HCT116 (cell line): ENCODE measurements at regions not wholly inside any gene's neighbourhood (a gene's known extent, or its start where the extent isn't known, plus 50 kb on each side); places are given as distances from the start of the nearest gene placed in this dataset.

Experiments
- ATAC-seq: fragments of 200-7000 bp; cut with Tn5 transposase; 2 replicates; pipeline ENCODE4 v1.9.1; 2020; ENCODE audit warnings: mild to moderate bottlenecking, moderate library complexity
- BruUV-seq: library from RNA; stranded (reverse); fragments of 400-500 nt; replicated peaks from 2 replicates; lab custom pipeline; 2021; lab: Mats Ljungman, UMichigan
- CTCF ChIA-PET: fragments of 300-600 bp; sonication (Branson Sonifier 250); formaldehyde crosslinking; loops from one replicate; lab custom pipeline; 2021; ENCODE audit warnings: antibody characterized with exemption; lab: Charles Lee
- POLR2A ChIA-PET: fragments of 300-600, 350-600 bp; sonication (Branson Sonifier 250); formaldehyde crosslinking; loops from one replicate; lab custom pipeline; 2021; ENCODE audit warnings: antibody characterized with exemption; lab: Charles Lee
- RAD21 ChIA-PET, 2 experiments: fragments of 300-600 bp; sonication (Branson Sonifier 250); formaldehyde crosslinking; loops; one replicate each; lab custom pipeline; 2023; ENCODE audit warnings: low total read pairs in 2 of 2; ENCODE audit not compliant: uncharacterized antibody in 2 of 2, unreplicated experiment in 2 of 2, low non-redundant PET in 1 of 2; lab: Charles Lee
- DNase-seq: peaks from one replicate; pipeline ENCODE4 v3.0.0-alpha.2; 2010; ENCODE audit warnings: low read depth, low spot score
- H2AFZ ChIP-seq: fragments of 200-600 bp; shearing (Covaris generic), sonication (generic); 2 replicates; pipeline ENCODE4 v1.6.1; 2017; ENCODE audit warnings: low read depth, mixed run types, mixed read lengths, antibody characterized with exemption, low read length; ENCODE audit not compliant: poor library complexity, severe bottlenecking
- H3K27ac ChIP-seq: 2 replicates; pipeline ENCODE4 v1.5.1; 2012; ENCODE audit warnings: low read depth, low read length
- H3K27me3 ChIP-seq: fragments of 200-600 bp; sonication (generic); 2 replicates; pipeline ENCODE4 v1.6.1; 2016; ENCODE audit warnings: mixed run types, low read length, mixed read lengths; ENCODE audit not compliant: insufficient read depth
- H3K36me3 ChIP-seq, 2 experiments: fragments of 200-500 bp in 1 of 2; fragments of 200-600 bp in 1 of 2; sonication (Bioruptor generic) in 1 of 2; sonication (generic) in 1 of 2; 2 replicates each; pipeline versions ENCODE4 v1.5.1 to v1.6.1; 2014 to 2016; ENCODE audit warnings: low read length in 2 of 2, inconsistent platforms in 1 of 2, mixed read lengths in 1 of 2, mixed run types in 1 of 2; ENCODE audit not compliant: insufficient read depth in 2 of 2, control insufficient read depth in 1 of 2
- H3K4me1 ChIP-seq, 2 experiments: fragments of 200-600 bp in 1 of 2; sonication (generic) in 1 of 2; 2 replicates each; pipeline versions ENCODE4 v1.5.1 to v1.6.1; 2012 to 2017; ENCODE audit warnings: low read length in 2 of 2, inconsistent platforms in 1 of 2, mild to moderate bottlenecking in 1 of 2, mixed read lengths in 1 of 2, mixed run types in 1 of 2, moderate library complexity in 1 of 2; ENCODE audit not compliant: insufficient read depth in 2 of 2, control insufficient read depth in 1 of 2
- H3K4me2 ChIP-seq: fragments of 200-600 bp; sonication (generic); 2 replicates; pipeline ENCODE4 v1.6.1; 2017; ENCODE audit warnings: mixed run types, low read length, mixed read lengths
- H3K4me3 ChIP-seq, 2 experiments: fragments of 200-600 bp in 1 of 2; sonication (generic) in 1 of 2; replicated peaks in 1 of 2; 2 replicates each; pipeline ENCODE4 v1.5.1; 2011 to 2016; ENCODE audit warnings: low read length in 2 of 2, control low read depth in 1 of 2, low read depth in 1 of 2, mild to moderate bottlenecking in 1 of 2, mixed read lengths in 1 of 2, mixed run types in 1 of 2
- H3K79me2 ChIP-seq: fragments of 200-600 bp; sonication (generic); 2 replicates; pipeline ENCODE4 v1.6.1; 2017; ENCODE audit warnings: mild to moderate bottlenecking, mixed run types, low read length, moderate library complexity, mixed read lengths; ENCODE audit not compliant: insufficient read depth
- H3K9ac ChIP-seq: fragments of 200-600 bp; sonication (generic); 2 replicates; pipeline ENCODE4 v1.6.1; 2016; ENCODE audit warnings: low read length, mixed read lengths
- H3K9me2 ChIP-seq: fragments of 200-600 bp; sonication (generic), shearing (Covaris generic); 2 replicates; pipeline ENCODE4 v1.6.1; 2017; ENCODE audit warnings: mixed run types, mild to moderate bottlenecking, moderate library complexity; ENCODE audit not compliant: insufficient read depth
- H3K9me3 ChIP-seq, 2 experiments: fragments of 200-500 bp in 1 of 2; fragments of 200-600 bp in 1 of 2; sonication (Bioruptor generic) in 1 of 2; sonication (generic) in 1 of 2; 2 replicates each; pipeline ENCODE4 v1.6.1; 2014 to 2017; ENCODE audit warnings: low read length in 2 of 2, mixed read lengths in 2 of 2, inconsistent platforms in 1 of 2, low read depth in 1 of 2, mild to moderate bottlenecking in 1 of 2, mixed run types in 1 of 2, moderate library complexity in 1 of 2; ENCODE audit not compliant: control insufficient read depth in 1 of 2, insufficient read depth in 1 of 2
- H4K20me1 ChIP-seq: fragments of 200-600 bp; sonication (generic), shearing (Covaris generic); 2 replicates; pipeline ENCODE4 v1.6.1; 2017; ENCODE audit warnings: mixed run types, mild to moderate bottlenecking, moderate library complexity; ENCODE audit not compliant: insufficient read depth
- CBX3 ChIP-seq: IDR thresholded peaks from 2 replicates; pipeline ENCODE4 v1.6.1; 2012; ENCODE audit warnings: low read depth
- CEBPB ChIP-seq: IDR thresholded peaks from 2 replicates; pipeline ENCODE4 v1.6.1; 2012; ENCODE audit warnings: low read depth
- EGR1 ChIP-seq: IDR thresholded peaks from 2 replicates; pipeline ENCODE4 v1.6.1; 2012; ENCODE audit warnings: low read depth
- ELF1 ChIP-seq: IDR thresholded peaks from 2 replicates; pipeline ENCODE4 v1.6.1; 2012; ENCODE audit warnings: low read depth, borderline replicate concordance
- EZH2 ChIP-seq: fragments of 200-600 bp; sonication (generic); IDR thresholded peaks from 2 replicates; pipeline ENCODE4 v1.6.1; 2017; ENCODE audit warnings: antibody characterized with exemption, mixed run types
- EZH2phosphoT487 ChIP-seq: fragments of 200-600 bp; IDR thresholded peaks from 2 replicates; pipeline ENCODE4 v1.6.1; 2018; ENCODE audit warnings: antibody characterized with exemption, borderline replicate concordance
- FOSL1 ChIP-seq: IDR thresholded peaks from 2 replicates; pipeline ENCODE4 v1.6.1; 2012; ENCODE audit warnings: low read depth
- JUND ChIP-seq: IDR thresholded peaks from 2 replicates; pipeline ENCODE4 v1.6.1; 2012
- POLR2AphosphoS5 ChIP-seq: IDR thresholded peaks from 2 replicates; pipeline ENCODE4 v1.6.1; 2011; ENCODE audit warnings: mild to moderate bottlenecking, low read depth, low read length, moderate library complexity
- SRF ChIP-seq: IDR thresholded peaks from 2 replicates; pipeline ENCODE4 v1.6.1; 2012; ENCODE audit warnings: low read depth
- intact Hi-C: fragments of 100-400 bp; cut with micrococcal nuclease; formaldehyde crosslinking; loops from 2 replicates; pipeline ENCODE4 v1.10.0; 2022
- TF ChIP-seq, protein P1 (sequence below), 3 experiments: fragments of 200-600 bp in 1 of 3; sonication (generic) in 1 of 3; IDR thresholded peaks in 2 of 3; conservative IDR thresholded peaks in 1 of 3; 2 replicates each; pipeline ENCODE4 v1.5.1; 2012 to 2017; ENCODE audit warnings: low read depth in 2 of 3, low read length in 2 of 3, antibody characterized with exemption in 1 of 3, borderline replicate concordance in 1 of 3, control low read depth in 1 of 3, mild to moderate bottlenecking in 1 of 3, mixed read lengths in 1 of 3, mixed run types in 1 of 3, moderate library complexity in 1 of 3; ENCODE audit not compliant: insufficient read depth in 1 of 3
- TF ChIP-seq, protein P2 (sequence below): IDR thresholded peaks from 2 replicates; pipeline ENCODE4 v1.6.1; 2012; ENCODE audit warnings: low read depth
- TF ChIP-seq, protein P3 (sequence below): IDR thresholded peaks from 2 replicates; pipeline ENCODE4 v1.6.1; 2012
- TF ChIP-seq, protein P4 (sequence below): IDR thresholded peaks from 2 replicates; pipeline ENCODE4 v1.6.1; 2012

DNA sequence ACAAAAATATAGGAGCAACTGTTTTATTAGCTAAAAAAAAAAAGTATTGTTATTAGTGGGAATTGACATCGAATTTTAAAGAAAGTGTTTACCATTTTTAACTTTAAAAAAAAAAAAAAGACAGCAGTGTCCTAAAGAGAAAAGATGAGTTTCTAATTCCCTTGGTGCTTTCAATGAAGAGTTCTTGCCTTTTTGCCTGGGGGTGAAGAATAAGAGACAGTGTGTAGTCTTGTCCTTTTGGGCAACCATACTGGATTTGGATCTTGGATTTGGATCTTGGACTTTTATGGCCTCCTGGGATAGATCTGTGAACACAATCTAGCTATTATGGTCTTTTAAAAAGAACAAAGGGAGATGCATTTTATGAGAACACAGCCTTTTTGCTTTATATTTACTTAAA lies 60.2 kb upstream of the GLS start:
- Histone ChIP-seq H3K4me1 (no peaks in the 10 kb centered on the region), H3K4me2 (no peak overlapping the region), H3K9me2 (no peaks in the 10 kb centered on the region), H3K9ac (no peak overlapping the region), H2AFZ (no peak overlapping the region), H3K9me3 (no peaks in the 10 kb centered on the region), H3K27me3 (no peaks in the 10 kb centered on the region), H3K27ac (no peak overlapping the region), H3K79me2 (no peaks in the 10 kb centered on the region), H3K36me3 (no peaks in the 10 kb centered on the region), H3K4me3 (no peak overlapping the region), H4K20me1 (no peaks in the 10 kb centered on the region)
- ChIA-PET POLR2A (no interaction called here), RAD21 (no interaction called here), CTCF (no interaction called here)
- TF ChIP-seq CEBPB (no peak), SRF (no peak), CBX3 (no peak), ELF1 (no peak), JUND (no peak), EZH2phosphoT487 (no peak), EGR1 (no peak), FOSL1 (no peak), EZH2 (no peak), POLR2AphosphoS5 (no peak)
- TF ChIP-seq, protein P1, sequence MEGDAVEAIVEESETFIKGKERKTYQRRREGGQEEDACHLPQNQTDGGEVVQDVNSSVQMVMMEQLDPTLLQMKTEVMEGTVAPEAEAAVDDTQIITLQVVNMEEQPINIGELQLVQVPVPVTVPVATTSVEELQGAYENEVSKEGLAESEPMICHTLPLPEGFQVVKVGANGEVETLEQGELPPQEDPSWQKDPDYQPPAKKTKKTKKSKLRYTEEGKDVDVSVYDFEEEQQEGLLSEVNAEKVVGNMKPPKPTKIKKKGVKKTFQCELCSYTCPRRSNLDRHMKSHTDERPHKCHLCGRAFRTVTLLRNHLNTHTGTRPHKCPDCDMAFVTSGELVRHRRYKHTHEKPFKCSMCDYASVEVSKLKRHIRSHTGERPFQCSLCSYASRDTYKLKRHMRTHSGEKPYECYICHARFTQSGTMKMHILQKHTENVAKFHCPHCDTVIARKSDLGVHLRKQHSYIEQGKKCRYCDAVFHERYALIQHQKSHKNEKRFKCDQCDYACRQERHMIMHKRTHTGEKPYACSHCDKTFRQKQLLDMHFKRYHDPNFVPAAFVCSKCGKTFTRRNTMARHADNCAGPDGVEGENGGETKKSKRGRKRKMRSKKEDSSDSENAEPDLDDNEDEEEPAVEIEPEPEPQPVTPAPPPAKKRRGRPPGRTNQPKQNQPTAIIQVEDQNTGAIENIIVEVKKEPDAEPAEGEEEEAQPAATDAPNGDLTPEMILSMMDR (IDR thresholded peaks at IDR 0.05 in 2 of 3, conservative IDR thresholded peaks at IDR 0.05 in 1 of 3; ENCODE audit: borderline replicate concordance in 1 of 3, insufficient read depth in 1 of 3, low read depth in 2 of 3, low read length in 2 of 3) = no peak
- TF ChIP-seq, protein P2, sequence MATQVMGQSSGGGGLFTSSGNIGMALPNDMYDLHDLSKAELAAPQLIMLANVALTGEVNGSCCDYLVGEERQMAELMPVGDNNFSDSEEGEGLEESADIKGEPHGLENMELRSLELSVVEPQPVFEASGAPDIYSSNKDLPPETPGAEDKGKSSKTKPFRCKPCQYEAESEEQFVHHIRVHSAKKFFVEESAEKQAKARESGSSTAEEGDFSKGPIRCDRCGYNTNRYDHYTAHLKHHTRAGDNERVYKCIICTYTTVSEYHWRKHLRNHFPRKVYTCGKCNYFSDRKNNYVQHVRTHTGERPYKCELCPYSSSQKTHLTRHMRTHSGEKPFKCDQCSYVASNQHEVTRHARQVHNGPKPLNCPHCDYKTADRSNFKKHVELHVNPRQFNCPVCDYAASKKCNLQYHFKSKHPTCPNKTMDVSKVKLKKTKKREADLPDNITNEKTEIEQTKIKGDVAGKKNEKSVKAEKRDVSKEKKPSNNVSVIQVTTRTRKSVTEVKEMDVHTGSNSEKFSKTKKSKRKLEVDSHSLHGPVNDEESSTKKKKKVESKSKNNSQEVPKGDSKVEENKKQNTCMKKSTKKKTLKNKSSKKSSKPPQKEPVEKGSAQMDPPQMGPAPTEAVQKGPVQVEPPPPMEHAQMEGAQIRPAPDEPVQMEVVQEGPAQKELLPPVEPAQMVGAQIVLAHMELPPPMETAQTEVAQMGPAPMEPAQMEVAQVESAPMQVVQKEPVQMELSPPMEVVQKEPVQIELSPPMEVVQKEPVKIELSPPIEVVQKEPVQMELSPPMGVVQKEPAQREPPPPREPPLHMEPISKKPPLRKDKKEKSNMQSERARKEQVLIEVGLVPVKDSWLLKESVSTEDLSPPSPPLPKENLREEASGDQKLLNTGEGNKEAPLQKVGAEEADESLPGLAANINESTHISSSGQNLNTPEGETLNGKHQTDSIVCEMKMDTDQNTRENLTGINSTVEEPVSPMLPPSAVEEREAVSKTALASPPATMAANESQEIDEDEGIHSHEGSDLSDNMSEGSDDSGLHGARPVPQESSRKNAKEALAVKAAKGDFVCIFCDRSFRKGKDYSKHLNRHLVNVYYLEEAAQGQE = no peak
- TF ChIP-seq, protein P3, sequence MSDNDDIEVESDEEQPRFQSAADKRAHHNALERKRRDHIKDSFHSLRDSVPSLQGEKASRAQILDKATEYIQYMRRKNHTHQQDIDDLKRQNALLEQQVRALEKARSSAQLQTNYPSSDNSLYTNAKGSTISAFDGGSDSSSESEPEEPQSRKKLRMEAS = no peak
- TF ChIP-seq, protein P4, sequence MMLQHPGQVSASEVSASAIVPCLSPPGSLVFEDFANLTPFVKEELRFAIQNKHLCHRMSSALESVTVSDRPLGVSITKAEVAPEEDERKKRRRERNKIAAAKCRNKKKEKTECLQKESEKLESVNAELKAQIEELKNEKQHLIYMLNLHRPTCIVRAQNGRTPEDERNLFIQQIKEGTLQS = no peak
- BruUV-seq = no TSS peak
- intact Hi-C loops = no loop called here
- no peak for ATAC-seq
- no peak for DNase-seq
